ENCODE measurements at regions not wholly inside any gene's neighbourhood (a gene's known extent, or its start where the extent isn't known, plus 50 kb on each side); places are given as distances from the start of the nearest gene placed in this dataset.
A peak's percentile ranks its signal among the peaks of the same experiment; 100 is the strongest.
"Not testable (repeated sequence)": the region's sequence is repeated elsewhere in the genome, so short reads cannot be mapped to it uniquely, and the experiment has no call there.

DNA sequence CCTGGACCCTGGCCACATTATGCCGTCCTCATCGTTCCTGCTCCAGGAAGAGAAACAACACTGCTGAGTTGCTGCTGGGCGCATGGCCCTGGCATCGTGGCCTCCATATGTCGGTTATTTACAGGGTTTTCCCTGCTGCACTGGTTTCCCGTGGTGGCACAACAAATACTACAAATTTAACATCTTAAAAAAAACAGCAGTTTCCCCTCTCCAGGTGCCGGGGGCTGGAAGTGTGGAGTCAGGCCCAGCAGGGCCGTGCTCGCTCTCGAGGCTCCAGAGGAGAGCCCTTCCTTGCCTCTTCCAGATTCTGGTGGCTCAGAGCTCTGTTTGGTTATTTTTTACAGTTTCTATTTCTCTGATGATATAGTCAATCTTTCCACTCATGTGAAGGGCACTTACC is 777.8 kb upstream of the TPTE start:
- H3K9me3 ChIP-seq (replicated peaks in 1 of 11); H3K27ac ChIP-seq; H4K20me1 ChIP-seq; H3K4me3 ChIP-seq; H3K36me3 ChIP-seq; H3K9ac ChIP-seq; H3K4me2 ChIP-seq; H3K27me3 ChIP-seq: not testable (repeated sequence)
- H3K4me1 ChIP-seq: peaks cover 10 to 43% (median 14%) of the 10 kb centered on the region in 10 experiments; a peak in 19 of 20 replicates

DNA sequence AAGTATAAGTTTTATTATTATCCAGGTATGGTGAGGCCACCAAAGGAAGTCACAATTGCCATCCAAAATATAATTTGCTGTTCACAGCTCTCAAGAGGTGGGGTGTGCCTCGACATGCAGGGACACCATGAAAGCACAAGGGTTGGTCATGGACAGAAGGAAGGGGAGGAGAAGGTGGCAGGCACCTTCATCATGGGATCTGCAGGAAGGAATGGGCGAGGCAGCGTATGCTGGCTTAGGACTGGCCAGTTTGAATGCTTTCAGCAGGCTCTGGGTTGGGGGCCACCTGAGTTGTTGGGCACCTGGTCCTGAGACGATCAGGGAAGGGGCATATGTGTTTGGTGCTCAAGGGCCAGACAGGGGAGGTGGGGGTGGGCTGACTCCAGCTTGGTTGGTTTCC is 777.2 kb upstream of the TPTE start:
- peaks cover 10 to 38% (median 14%) of the 10 kb centered on the region in 10 experiments; a peak in 19 of 20 replicates for H3K4me1 ChIP-seq
- H3K9ac ChIP-seq; H3K9me3 ChIP-seq (replicated peaks in 1 of 11); H3K27ac ChIP-seq; H3K27me3 ChIP-seq; H3K36me3 ChIP-seq; H3K4me3 ChIP-seq; H4K20me1 ChIP-seq: not testable (repeated sequence)
- H3K4me2 ChIP-seq: peak overlapping the region in 2 of 11 experiments; percentile 27 to 77; a peak in 1 of 22 replicates

DNA sequence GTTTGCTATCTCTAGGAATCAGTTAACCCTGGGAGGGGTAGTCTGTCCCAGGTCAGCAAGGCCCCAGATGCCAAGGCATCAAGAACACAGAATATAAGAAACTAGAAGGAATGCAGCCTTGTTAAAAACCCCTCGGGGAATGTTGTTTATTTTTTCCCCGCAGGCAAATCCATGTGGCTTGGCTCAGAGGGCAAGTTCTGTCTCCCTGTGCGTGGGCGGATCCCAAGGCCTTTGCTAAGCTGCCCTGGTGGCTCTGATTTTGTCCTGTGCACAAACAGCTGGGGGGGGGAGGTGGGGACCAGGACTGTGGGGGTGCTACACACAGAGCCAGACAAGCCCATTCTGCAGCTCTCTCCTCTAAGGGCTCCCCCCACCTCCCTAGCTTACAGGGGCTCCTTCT is 776.8 kb upstream of the TPTE start:
- H3K27me3 ChIP-seq; H3K27ac ChIP-seq; H3K9me3 ChIP-seq (replicated peaks in 1 of 11); H3K4me3 ChIP-seq; H4K20me1 ChIP-seq; H3K36me3 ChIP-seq; H3K9ac ChIP-seq: not testable (repeated sequence)
- H3K4me2 ChIP-seq: peak overlapping the region in 6 of 11 experiments; percentile 27 to 77 (median 59); a peak in 5 of 22 replicates
- peaks cover 10 to 35% (median 14%) of the 10 kb centered on the region in 10 experiments; a peak in 19 of 20 replicates for H3K4me1 ChIP-seq

DNA sequence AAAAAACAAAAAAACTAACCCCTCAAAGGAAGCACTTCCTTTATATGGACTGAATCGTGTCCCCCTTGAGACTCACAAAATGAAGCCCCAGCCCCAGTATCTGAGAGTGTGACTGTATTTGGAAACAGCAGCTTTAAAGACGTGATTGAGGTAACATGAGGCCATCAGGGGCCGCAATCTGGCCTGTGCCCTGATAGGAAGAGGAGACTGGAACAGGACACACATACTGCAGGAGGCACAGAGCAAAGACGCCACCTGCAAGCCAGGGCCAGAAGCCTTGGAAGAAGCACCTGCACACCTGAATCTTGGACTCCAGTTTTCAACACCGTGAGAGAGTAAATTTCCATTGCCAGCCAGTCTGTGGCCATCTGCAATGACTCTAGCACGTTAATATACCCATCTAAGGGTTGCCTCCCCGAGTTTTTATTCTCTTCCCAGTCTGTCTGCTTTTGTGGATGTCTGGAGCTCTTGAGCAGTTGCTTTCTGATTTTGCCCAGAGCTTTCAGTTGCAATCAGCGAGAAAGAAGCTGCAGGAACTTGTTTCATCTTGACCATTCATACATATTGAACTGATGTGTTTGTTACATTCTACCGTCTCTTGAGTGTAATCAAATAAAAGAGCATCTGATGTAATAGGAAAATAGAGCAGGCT is 775.8 kb upstream of the TPTE start:
- not testable (repeated sequence) for H3K36me3 ChIP-seq; H4K20me1 ChIP-seq; H3K9me3 ChIP-seq (replicated peaks in 1 of 11); H3K9ac ChIP-seq; H3K27me3 ChIP-seq; H3K4me3 ChIP-seq
- peak overlapping the region; percentile 6 to 79 (median 60); a peak in 21 of 22 replicates for H3K4me2 ChIP-seq
- peaks cover 11 to 26% (median 14%) of the 10 kb centered on the region in 10 experiments; a peak in 19 of 20 replicates for H3K4me1 ChIP-seq
- H3K27ac ChIP-seq: 0 out of 22 replicates have a peak overlapping the region, but pooled peaks of 1 of the 11 experiments have one; percentile 0

DNA sequence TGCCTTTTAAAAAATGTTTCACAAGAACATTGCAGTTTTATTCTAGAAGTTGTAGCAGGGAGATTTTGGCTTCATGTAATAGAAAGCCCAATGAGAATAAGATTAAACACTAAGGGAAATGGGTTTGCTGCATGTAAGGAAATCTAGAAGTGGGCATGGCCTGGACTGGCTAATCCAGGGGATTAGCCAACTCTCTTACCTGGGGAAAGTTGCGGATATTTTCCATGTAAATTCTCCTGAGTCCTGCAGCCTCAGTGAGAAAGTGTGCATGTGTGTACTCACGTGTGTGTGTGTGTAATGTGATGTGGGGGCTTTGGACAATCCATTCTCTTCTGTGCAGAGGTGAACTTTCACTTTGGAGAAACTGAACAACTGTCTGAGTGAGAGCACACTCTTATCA is 775.1 kb upstream of the TPTE start:
- peaks cover 11 to 26% (median 16%) of the 10 kb centered on the region in 10 experiments; a peak in 19 of 20 replicates for H3K4me1 ChIP-seq
- H3K4me3 ChIP-seq, H3K27ac ChIP-seq, H3K27me3 ChIP-seq, H4K20me1 ChIP-seq, H3K36me3 ChIP-seq, H3K9ac ChIP-seq: not testable (repeated sequence)
- H3K4me2 ChIP-seq: peak overlapping the region in 2 of 11 experiments; percentile 60 to 72; a peak in 2 of 22 replicates
- H3K9me3 ChIP-seq (replicated peaks in 1 of 11): peaks cover 0 to 10% (median 6%) of the 10 kb centered on the region in 11 experiments; a peak in 8 of 22 replicates

DNA sequence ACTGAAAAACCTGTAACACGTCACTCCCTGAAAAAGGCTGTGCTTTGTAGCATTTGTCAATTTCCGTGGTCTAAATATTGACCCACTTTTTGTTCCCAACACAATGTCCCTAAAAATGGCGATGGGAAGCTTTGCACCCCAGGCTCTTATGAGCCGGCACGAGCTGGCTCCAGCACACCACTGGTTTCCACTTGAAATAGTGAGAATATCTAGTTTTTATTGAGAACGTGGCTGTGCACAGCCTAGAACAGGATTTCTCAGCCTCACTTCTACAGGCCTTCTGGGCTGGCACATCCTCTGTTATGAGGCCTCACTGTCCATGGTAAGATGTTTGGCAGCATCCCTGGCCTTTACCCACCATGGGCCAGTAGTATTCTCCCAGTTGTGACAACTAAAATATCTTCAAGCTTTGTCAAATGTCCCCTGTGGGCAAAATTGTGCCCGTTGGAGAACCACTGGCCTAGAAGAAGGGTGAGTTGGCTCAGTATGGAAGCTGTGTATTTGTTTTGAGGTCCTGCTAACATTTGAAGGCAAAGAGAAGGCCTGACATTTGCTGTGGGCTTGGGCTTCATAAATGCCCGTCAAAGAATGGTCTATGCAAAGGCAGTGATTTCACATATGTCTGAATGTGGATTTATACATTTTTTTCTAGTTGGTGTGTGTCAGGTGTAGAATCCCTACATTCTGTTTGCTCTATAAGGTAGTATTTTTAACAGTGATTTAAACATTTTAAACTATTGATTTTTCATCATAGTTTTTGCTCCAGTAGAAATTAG is 774.4 kb upstream of the TPTE start:
- H3K9me3 ChIP-seq (replicated peaks in 1 of 11): peaks cover 0 to 17% (median 9%) of the 10 kb centered on the region in 11 experiments; a peak in 9 of 22 replicates
- H3K9ac ChIP-seq, H4K20me1 ChIP-seq, H3K27me3 ChIP-seq, H3K36me3 ChIP-seq, H3K4me3 ChIP-seq, H3K27ac ChIP-seq, H3K4me2 ChIP-seq: not testable (repeated sequence)
- peaks cover 8 to 26% (median 14%) of the 10 kb centered on the region in 10 experiments; a peak in 19 of 20 replicates for H3K4me1 ChIP-seq

DNA sequence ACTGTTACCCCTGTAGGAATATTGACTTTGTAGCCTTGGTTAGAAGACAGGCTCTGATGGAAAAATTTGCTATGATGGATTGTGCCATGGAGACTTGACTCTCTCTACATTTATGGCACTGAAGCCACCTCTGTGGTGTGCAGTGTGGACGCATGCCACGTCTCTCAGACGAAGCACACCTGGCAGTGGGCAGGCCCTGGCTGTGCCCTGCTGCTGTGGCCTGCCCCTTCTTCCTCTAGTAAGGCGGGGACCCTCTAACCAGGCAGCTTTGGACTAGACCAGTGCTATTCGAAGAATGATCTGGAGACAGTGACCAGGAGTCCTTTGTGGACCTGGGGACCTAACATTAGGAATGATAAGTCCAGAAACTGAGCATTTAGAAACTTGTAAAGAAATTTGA is 773.5 kb upstream of the TPTE start:
- not testable (repeated sequence) for H3K36me3 ChIP-seq, H3K4me3 ChIP-seq, H3K9ac ChIP-seq, H3K4me2 ChIP-seq, H4K20me1 ChIP-seq, H3K27me3 ChIP-seq, H3K27ac ChIP-seq
- Histone ChIP-seq H3K9me3 (replicated peaks in 1 of 11) (peaks cover 0 to 20% (median 9%) of the 10 kb centered on the region in 11 experiments; a peak in 9 of 22 replicates), H3K4me1 (peaks cover 8 to 26% (median 14%) of the 10 kb centered on the region in 10 experiments; a peak in 19 of 20 replicates)

DNA sequence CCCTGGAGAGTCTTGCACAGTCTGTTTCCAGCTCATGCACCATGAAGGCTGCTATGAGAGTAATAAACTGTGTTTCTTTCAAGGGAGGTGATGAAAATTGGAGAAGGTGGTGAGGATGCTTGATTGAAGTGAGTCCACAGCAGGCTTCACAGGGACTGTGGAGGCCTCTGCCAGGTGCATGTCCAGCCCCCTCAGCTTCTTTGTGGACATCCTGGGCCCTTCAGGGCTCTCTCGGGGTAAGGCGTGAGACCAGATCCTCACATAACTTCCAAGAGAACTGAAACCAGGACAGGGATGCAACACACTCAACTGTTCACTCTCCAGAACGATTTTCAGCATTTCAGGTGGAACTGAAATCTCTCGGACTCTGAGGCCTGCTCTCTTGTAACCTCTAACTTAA is 772.9 kb upstream of the TPTE start:
- not testable (repeated sequence) for H3K4me2 ChIP-seq, H4K20me1 ChIP-seq, H3K27ac ChIP-seq, H3K27me3 ChIP-seq, H3K4me3 ChIP-seq, H3K36me3 ChIP-seq, H3K9ac ChIP-seq
- Histone ChIP-seq H3K9me3 (replicated peaks in 1 of 11) (peaks cover 0 to 20% (median 9%) of the 10 kb centered on the region in 11 experiments; a peak in 9 of 22 replicates), H3K4me1 (peaks cover 8 to 26% (median 14%) of the 10 kb centered on the region in 10 experiments; a peak in 19 of 20 replicates)

DNA sequence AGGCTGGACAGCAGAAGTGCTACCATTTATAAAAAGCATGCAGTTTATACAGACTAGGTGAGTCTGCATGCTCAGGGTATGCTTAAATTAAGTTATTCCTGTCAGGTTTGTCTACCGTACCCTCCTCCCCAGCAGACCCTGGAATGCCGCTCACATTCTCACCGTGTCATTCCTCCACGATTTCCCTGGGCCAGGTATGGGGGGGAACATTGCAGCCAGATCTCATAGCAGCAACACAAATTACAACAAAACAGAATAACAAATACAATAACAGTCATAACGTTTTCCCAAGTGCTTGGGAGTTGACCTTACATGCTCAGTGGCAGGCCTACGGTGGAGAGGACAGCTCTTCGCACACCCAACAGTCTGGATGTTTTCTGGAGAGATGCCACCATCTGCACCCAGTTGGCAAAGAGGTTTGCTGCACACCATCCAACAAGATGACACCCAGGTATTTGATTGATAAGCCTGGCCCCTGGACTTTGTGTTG is 771.6 kb upstream of the TPTE start:
- H3K27ac ChIP-seq, H3K4me2 ChIP-seq: not testable (repeated sequence)
- peaks cover 0 to 20% (median 9%) of the 10 kb centered on the region in 11 experiments; a peak in 9 of 22 replicates for H3K9me3 ChIP-seq (replicated peaks in 1 of 11)

More for the DNA sequence above, 771.6 kb upstream of the TPTE start:
- H3K4me1 ChIP-seq: peaks cover 8 to 21% (median 12%) of the 10 kb centered on the region in 10 experiments; a peak in 19 of 20 replicates
- not testable (repeated sequence) for H3K4me3 ChIP-seq, H3K36me3 ChIP-seq, H3K27me3 ChIP-seq, H3K9ac ChIP-seq, H4K20me1 ChIP-seq
